HL-60 (cell line): ENCODE measurements at regions not wholly inside any gene's neighbourhood (a gene's known extent, or its start where the extent isn't known, plus 50 kb on each side); places are given as distances from the start of the nearest gene placed in this dataset.

Experiments
- CTCF ChIP-seq: IDR thresholded peaks from one replicate; pipeline ENCODE4 v1.5.1; 2011; ENCODE audit warnings: low read length, control low read depth, inconsistent platforms; ENCODE audit not compliant: insufficient read depth
- GABPA ChIP-seq: IDR thresholded peaks from 2 replicates; pipeline ENCODE4 v1.6.1; 2012; ENCODE audit warnings: low read depth
- POLR2AphosphoS5 ChIP-seq: IDR thresholded peaks from 2 replicates; pipeline ENCODE4 v1.6.1; 2012; ENCODE audit warnings: low read depth
- REST ChIP-seq: IDR thresholded peaks from 2 replicates; pipeline ENCODE4 v1.6.1; 2012; ENCODE audit warnings: low read depth; ENCODE audit not compliant: insufficient replicate concordance
- SPI1 ChIP-seq: IDR thresholded peaks from 2 replicates; pipeline ENCODE4 v1.6.1; 2012; ENCODE audit warnings: low read depth, mild to moderate bottlenecking, borderline replicate concordance

GRCh38 chr4:159859656-159860148 is 756.8 kb downstream of the RAPGEF2 start:
- TF ChIP-seq CTCF (no peak), POLR2AphosphoS5 (no peak), REST (no peak), GABPA (no peak), SPI1 (no peak)
